Activated CD4-positive, CD25-positive, alpha-beta regulatory T cell treated with anti-CD3 and anti-CD28 coated beads, Interleukin-2, amount 50 U/mL, for 16 hours (primary cell): ENCODE measurements at regions not wholly inside any gene's neighbourhood (a gene's known extent, or its start where the extent isn't known, plus 50 kb on each side); places are given as distances from the start of the nearest gene placed in this dataset.
"Not testable (repeated sequence)": the region's sequence is repeated elsewhere in the genome, so short reads cannot be mapped to it uniquely, and the experiment has no call there.

Source experiments
- DNase-seq: peaks from one replicate; pipeline ENCODE4 v3.0.0-alpha.2; 2020; ENCODE audit warnings: low read depth, low spot score

DNA sequence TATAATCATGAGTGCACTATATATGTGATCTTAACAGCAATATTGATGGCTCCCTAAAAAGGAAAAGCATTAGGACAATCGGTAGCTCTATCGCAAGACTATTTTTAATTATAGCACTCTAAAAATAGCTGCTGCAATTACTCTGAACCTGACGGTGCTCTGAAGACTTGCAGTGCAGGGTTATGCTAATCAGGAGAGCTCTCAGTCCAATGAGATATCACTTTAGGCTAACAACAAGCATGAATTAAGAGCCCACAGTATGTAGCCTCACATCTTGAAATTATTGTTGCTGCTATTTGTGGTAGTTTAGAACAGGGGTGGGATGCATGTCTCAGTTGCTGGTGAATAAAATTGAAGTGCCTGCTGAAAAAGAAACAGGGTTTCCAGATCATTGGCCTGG, 515.8 kb upstream of the AKR1E2 start:
- no peak for DNase-seq

- no peak for DNase-seq
Observed at GRCh38 chr10:4307910-4308309, 518.1 kb upstream of the AKR1E2 start.

- no peak for DNase-seq
Observed at GRCh38 chr10:4306871-4307270, 519.1 kb upstream of the AKR1E2 start.

DNA sequence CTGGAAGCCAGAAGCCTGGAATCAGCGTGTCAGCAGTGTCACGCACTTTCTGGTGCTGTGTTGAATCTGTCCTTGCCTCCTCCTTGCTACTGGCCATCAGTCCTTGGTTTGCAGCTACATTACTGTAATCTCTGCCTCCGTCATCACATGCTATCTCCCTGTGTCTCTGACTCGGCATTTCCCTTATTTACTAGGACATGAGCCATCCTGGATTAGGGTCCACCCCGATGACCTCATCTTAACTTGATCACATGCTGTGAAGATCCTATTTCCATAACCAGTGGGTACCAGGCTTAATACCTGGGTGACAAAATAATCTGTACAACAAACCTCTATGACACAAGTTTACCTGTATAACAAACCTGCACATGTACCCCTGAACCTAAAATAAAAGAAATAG, 518.0 kb upstream of the KLF6 start:
- DNase-seq = no peak

GRCh38 chr10:4301291-4302045, 516.5 kb upstream of the KLF6 start:
- no peak for DNase-seq

- no peak for DNase-seq
Observed at GRCh38 chr10:4296161-4296560, 511.2 kb upstream of the KLF6 start.

DNA sequence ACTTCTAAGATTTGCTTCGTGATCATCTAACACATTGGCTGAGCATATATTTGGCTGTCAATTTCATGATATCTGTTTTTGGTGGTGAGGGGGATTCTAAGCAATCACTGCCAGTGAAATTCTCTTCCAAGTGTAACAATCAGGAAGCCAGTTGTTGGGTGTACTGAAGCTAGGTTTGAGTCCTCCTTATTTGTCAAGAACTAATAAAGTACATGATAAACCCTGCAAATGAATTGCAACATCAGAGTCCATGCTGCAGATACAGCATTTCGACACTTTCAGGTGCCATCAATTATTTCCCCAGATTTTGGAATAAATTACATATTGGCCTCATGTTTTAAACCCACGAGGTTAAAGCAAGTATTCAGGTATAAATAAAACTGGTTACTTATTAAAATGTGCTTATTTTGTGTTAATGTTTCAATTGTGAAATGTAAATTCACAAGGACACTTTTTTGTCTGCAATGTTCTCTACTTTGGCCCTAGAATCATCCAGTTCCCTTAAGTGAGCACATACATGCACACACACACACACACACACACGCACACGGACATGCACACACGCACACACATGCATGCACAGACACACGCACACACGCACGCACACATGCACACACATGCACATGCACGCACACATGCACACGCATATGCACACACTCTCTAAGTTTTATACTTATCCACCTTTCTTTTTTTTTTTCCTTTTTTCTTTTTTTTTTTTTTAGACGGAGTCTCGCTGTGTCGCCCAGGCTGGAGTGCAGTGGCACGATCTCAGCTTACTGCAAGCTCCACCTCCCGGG, 510.2 kb upstream of the KLF6 start:
- no peak for DNase-seq

DNA sequence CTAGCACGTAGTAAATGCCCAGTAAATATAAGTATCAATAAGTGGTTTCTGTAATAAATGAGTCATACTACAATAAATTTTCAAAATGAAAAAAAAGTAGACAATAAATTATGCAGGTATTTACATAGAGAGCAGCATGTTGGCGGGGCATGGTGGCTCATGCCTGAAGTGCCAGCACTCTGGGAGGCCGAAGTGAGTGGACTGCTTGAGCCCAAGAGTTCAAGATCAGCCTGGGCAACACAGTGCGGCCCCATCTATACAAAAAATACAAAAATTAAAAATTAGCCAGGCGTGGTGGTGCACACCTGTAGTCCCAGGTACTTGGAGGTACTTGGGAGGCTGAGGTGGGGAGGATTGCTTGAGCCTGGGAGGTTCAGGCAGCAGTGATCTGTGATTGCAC, 509.3 kb upstream of the KLF6 start:
- DNase-seq = no peak

GRCh38 chr10:4291990-4292389, 507.0 kb upstream of the KLF6 start:
- no peak for DNase-seq

GRCh38 chr10:4285121-4285520, 500.1 kb upstream of the KLF6 start:
- no peak for DNase-seq

- no peak for DNase-seq
Observed at GRCh38 chr10:4283846-4284610, 499.0 kb upstream of the KLF6 start.

DNA sequence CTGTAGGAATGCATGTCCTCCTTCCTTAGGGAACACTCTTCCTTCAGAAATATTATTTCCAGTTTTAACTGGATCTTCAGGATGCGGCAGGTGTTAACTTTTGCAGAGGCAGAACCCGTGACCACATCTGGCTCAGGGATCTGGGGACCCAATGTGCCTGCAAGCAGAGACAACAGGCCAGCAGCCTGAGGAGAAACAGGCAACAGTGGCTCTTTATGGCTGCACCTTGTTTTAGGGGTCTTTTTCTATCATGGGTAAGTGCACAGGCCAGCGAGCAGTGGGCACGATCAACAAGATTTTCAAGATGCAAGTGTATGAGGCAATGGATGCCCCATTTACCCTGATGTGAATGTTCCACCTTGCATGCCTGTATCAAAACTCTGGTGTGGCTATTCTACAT, 497.5 kb upstream of the KLF6 start:
- no peak for DNase-seq

DNA sequence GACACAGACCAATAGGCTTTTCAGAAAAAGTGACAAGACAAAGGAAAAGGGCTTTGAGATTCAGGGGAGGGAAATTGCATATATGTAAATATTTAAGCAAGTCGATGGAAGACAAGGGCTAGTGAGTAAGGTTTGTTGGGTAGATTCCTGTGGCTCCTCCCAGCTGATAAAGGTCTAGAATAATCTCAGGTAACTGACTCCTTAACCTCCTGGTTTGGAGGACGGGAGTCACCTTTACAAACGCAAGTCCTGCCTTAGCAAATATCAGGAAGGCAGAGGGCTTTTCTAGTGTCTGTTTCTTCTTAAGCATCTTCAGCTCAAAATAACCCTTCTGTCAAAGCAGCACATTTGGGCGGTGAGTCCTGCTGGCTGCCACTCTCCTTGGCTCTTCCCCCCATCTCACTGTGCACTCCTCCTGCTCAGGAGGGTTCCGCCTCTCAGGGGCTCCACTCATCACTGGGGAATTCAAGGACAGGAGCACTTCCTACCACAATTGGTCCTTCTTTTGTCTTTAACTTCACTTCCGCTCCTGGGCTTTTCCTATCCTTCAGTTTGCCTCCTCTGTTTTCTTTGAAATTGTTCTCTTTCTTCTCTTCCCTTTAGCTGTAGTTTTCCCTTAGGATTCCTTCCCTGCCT, 496.3 kb upstream of the KLF6 start:
- no peak for DNase-seq

DNA sequence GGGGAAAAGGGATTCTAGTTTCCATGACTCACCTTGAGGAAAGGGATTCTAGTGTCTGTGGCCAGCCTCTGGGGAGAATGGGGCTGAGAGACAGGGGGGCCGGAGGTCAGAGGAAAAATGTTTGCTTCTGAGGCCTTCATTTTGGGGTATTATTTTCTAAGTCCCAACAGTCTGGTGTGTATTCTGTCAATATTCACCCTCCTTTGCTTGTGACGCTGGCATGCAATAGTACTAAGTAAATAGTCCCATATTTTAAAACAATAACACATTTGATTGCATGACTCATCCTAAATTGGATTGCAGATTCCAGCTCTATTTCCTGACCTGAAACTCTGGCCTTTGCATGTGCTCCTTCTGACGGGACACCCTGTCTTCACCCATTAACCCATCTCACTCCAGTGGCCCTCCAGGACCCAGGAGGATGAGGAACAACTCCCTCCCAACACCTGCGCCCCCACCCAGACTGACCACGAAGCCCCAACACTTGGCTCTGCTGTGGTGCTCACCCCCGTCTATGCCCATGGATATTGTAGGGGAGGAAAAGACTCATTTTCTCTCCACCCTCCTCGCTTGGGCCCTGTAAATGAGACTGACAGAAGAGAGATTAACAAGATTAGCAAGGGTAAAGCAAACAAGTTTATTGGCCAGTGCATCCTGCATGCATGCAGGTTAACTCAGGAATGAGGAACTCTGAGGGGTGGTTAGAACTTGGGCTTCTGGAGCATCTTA, 495.6 kb upstream of the KLF6 start:
- DNase-seq = no peak

GRCh38 chr10:4279655-4280054, 494.6 kb upstream of the KLF6 start:
- DNase-seq = no peak

DNA sequence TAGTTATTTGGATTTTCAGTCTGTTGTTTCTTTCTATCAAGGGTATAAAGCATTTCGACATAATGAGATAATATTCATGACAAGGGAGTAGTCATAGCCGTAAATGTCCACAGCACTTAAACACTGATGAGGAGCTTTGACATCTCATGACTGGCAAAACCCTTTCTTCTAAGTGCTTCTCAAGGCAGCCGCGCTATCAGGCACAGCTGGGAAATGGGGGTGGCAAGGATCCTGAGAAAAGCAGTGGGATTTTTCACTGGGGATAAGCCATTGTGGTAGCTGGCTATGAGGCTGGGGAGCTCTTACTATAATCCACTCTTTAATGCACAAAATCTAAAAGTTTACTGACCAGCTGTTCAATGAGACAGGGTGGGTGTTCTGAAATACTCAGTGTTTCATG, 493.2 kb upstream of the KLF6 start:
- no peak for DNase-seq

DNA sequence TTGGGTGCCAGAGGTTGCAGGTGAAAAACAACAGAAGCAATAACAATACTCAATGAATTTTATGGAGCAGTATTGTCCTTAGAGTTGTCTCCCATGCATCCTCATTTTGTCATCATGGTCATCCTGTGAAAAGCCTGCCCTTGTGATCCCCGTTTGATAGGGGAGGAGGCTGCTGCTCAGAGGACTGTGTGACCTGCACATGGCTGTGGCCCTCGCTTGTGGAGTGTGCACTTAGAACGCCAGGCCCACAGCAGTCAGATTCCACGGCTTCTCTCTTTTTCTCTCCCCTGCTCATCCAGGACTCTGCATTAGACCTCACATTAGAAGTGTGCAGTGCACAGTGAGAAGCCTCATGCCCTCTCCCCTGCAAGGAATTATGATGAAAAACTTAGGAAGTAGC, 491.1 kb upstream of the KLF6 start:
- no peak for DNase-seq

DNA sequence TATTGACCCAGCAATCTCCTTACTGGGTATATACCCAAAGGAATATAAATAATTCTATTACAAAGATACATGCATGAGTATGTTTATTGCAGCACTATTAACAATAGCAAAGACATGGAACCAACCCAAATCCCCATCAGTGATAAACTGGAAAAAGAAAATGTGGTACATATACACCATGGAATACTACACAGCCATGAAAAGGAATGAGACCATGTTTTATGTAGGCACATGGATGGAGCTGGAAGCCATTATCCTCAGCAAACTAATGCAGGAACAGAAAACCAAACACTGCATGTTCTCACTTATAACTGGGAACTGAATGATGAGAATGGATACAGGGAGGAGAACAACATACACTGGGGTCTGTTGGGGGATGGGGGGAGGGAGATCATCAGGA, 489.7 kb upstream of the KLF6 start:
- not testable (repeated sequence) for DNase-seq

GRCh38 chr10:4271193-4271592, 486.2 kb upstream of the KLF6 start:
- no peak for DNase-seq

- no peak for DNase-seq
Observed at GRCh38 chr10:4270116-4270515, 485.1 kb upstream of the KLF6 start.

GRCh38 chr10:4268490-4268889, 483.5 kb upstream of the KLF6 start:
- not testable (repeated sequence) for DNase-seq
